ENCODE measurements at regions not wholly inside any gene's neighbourhood (a gene's known extent, or its start where the extent isn't known, plus 50 kb on each side); places are given as distances from the start of the nearest gene placed in this dataset.

DNA sequence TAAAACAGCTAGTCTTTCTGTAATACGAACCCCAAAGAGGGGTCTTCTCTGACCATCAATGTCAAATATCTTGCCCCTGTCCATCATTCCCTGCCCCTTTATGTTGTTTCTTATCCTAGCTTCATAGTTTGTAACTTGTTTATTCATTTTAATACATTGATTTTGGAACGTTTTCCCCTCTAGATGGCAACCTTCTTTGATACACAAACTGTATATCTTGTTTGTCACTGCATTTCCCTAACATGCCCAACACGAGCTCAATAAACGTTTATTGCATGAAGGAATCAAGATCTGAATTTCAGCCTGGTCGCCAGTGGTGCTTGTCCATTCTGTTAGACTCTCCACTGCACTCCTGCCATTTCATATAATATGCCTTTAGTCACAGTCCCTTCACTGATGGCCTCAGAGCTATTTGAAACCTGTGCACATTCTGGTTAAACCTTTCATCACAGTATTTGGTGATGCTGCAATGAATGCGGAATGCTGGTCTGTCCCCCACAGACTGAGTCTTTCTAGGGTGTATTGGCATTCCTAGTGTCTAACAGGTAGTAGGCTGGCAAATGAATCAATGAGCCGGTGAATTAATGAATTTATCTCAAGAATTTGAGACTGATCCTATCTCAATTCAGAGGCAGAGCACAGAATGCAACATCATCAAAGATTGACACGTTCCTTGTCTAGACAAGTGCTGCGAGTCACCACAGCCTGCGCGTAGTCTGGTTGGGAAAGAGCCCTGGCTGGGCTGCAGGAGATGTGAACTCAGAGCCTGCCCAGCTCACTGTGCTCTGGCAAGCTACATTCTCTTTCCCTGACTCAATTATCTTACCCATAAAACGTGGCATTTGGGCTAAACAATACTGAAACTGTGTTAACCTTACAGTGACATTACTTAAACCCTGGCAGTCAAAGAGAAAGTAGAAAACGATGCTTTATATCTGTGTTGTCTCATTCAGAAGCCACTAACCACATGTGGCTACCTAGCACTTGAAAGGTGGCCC is 55.2 kb upstream of the FRMD4A start:
- DNase-seq: peak in 1 of 2 experiments; percentile 15

DNA sequence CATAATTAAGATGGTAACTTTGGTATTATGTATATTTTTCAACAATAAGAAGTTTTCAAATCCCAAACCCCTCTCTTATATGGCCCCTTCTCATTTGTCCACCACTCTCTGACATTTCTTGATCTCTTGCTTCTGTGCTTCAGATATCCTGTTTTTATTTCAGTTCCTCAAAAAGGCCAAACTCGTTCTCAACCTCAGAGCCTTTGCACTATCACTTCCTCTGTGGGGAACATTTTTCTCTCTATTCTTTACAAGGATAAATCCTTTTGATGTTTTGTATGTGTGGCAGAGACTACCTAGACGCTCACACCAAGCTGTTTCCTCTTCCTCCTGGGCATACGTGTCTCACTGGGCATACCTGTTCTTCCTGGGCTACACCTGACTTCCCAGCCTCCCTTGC is 54.2 kb upstream of the FRMD4A start:
- DNase-seq: no peak

DNA sequence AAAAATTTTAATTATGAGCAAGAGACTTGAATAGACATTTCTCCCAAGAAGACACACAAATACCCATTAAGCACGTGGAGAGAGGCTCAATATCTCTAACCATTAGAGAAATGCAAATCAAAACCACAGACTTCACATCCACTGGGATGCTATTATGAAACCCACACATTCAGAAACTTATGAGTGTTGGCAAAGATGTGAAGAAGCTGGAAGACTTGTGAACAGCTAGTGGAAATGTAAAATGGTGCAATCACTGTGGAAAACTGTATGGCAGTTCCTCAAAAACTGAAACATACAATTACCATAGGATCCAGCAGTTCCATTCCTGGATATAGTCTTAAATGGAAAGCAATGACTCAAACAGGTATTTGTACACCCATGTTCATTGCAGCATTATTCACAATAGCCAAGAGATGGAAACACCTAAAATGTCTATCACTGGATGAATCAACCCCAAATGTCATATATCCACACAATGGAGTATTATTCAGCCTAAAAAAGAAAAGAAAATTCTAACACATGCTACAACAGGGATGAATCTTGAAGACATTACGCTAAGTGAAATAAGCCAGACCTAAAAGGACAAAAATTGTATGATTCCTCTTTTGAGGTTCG is 53.5 kb upstream of the FRMD4A start:
- DNase-seq: no peak

DNA sequence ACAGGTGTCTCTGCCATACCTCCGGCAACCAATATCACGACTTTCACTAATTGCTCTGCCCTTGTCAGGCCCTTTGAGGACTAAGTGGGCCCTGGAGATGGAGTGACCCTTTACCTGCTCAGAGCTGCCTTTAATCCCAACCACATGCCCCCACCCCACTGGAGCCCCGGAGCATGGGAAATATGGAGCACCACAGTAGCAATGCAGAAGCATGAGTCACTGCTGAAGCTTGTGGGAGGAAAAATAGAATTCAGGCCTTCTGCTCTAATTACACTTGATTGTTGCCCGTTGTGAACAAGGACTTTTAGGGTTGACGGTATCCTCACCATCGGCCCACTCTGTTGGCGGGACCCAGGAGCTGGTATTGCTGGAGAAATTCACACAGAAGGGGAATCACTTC is 52.5 kb upstream of the FRMD4A start:
- no peak for DNase-seq

DNA sequence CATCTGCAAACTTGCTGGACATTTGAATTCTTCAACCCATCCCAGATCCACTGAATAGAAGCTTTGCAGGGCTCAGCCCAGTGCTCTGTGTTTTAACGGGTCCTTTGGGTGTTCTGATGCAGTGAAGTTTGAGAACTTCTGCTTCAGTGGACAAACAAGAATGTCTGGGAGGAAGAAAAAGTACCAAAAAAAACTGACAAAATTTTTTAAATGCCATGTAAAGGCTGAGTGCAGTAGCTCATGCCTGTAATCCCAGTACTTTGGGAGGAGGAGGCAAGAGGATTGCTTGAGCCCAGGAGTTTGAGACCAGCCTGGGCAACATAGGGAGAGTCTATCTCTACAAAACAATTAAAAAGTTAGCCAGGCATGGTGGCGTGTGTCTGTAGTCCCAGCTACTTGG is 51.8 kb upstream of the FRMD4A start:
- no peak for DNase-seq

DNA sequence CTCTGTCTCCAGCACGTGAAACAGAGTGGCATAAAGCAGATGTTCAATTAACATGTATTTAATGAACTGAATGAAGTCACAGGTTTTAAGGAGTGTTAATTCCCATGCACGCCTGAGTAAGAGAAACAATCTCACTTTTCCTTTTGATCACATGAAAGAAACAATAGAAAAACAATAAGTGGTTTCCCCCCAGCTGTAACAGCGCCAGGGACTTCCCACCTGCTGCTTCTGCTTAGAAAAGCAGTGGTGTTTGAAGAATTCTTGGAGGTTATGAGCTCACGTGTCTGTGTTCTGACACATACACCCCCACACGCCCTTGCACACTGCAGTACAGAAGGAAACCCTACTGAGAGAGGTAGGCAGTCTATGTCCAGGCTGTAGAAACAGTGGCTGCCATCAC is 51.3 kb upstream of the FRMD4A start:
- DNase-seq: no peak

DNA sequence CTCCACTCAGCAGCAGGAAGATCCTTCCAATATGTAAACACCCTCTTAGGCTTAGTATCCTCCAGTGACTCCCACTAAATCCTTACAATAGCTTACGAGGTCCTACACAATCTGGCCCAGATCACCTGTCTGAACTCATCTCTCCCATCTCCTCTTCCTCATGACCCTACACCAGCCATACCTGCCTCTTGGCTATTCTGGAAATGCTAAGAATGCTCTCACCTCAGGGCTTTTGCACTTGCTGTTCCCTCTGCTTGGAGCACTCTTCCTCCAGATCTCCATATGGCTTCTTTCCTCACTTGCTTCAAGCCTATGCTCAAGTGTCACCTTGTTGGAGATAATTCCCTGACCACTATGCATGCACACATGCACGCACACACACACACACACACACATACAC is 50.8 kb upstream of the FRMD4A start:
- DNase-seq: no peak

DNA sequence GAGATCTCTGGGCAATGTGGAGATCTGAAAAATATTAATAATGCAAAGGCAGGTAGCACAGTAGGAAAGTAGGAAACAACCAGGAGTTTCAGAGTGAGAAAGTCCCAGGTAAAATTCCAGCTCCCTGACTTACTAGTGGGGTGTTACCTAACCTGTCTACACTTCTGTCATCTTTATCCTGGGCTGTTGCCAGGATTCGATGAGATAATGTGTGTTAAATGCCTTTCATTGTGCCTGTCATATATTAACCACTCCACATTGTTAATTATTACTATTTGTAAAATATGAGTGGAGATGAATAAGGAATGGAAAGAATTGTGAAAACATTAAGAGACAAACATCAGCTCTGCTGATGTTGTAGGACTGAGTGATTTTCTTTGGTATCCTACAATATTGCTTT is 50.0 kb upstream of the FRMD4A start:
- no peak for DNase-seq

Measured in SW 1271 (cell line).